ENCODE measurements at regions not wholly inside any gene's neighbourhood (a gene's known extent, or its start where the extent isn't known, plus 50 kb on each side); places are given as distances from the start of the nearest gene placed in this dataset.

DNA sequence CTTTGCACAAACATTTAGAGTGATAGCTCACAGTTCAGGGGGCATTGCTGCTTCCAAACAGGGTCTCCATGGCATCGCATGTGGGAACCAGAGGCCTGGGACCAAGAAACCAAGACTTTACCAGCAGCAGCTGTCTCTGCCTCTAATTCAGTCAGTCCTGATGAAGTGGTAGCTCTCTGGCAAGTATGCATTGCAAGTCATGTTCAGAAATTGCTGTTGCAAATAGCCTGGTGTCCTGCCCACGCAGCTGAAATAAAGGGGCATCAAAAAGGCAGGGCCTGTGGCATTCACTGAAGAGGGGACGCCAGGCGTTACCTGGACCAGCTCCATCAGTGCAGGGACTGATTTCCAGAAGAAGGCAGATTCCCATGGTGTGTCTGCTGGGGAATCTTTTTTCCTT, 121.3 kb downstream of the CD47 start:
- peaks cover 2% of the 10 kb centered on the region for H3K27me3 Mint-ChIP-seq
- H3K4me1 Mint-ChIP-seq (ENCODE audit: unreplicated experiment), result peaks cover 39% of the 10 kb centered on the region
- peaks cover 4% of the 10 kb centered on the region for H3K9me3 Mint-ChIP-seq
- H3K4me3 Mint-ChIP-seq, result no peak overlapping the region
- no peaks in the 10 kb centered on the region for H3K36me3 Mint-ChIP-seq
- DNase-seq (ENCODE audit: extremely low spot score, unreplicated experiment), result no peak
- no peak overlapping the region for H3K27ac Mint-ChIP-seq
- TF ChIP-seq, protein P1, sequence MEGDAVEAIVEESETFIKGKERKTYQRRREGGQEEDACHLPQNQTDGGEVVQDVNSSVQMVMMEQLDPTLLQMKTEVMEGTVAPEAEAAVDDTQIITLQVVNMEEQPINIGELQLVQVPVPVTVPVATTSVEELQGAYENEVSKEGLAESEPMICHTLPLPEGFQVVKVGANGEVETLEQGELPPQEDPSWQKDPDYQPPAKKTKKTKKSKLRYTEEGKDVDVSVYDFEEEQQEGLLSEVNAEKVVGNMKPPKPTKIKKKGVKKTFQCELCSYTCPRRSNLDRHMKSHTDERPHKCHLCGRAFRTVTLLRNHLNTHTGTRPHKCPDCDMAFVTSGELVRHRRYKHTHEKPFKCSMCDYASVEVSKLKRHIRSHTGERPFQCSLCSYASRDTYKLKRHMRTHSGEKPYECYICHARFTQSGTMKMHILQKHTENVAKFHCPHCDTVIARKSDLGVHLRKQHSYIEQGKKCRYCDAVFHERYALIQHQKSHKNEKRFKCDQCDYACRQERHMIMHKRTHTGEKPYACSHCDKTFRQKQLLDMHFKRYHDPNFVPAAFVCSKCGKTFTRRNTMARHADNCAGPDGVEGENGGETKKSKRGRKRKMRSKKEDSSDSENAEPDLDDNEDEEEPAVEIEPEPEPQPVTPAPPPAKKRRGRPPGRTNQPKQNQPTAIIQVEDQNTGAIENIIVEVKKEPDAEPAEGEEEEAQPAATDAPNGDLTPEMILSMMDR (conservative IDR thresholded peaks at IDR 0.05), result no peak

DNA sequence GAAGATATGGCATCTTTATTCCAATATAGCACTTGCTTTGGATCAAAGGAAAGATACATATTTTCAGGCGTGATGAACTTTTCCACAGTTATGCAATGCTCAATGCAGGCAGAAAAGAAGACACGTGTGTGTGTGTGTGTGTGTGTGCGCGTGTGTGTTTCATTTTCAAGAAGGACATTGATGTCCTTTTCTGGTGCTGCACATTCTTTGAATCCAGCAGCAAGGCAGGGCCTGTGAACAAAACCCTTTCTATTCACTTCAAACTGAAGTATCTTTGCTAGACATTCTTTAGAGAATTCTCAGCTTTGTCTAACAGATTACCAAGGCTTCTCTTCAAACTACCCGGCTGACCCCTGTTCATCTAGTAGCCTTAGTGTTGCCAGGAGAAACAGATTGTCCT, 124.6 kb downstream of the CD47 start:
- TF ChIP-seq, protein P1 (conservative IDR thresholded peaks at IDR 0.05), result no peak
- DNase-seq (ENCODE audit: extremely low spot score, unreplicated experiment), result no peak
- H3K9me3 Mint-ChIP-seq, result peaks cover 12% of the 10 kb centered on the region
- H3K36me3 Mint-ChIP-seq, result no peaks in the 10 kb centered on the region
- peaks cover 48% of the 10 kb centered on the region for H3K4me1 Mint-ChIP-seq (ENCODE audit: unreplicated experiment)
- H3K27me3 Mint-ChIP-seq, result no peaks in the 10 kb centered on the region
- peak overlapping the region; percentile 10 for H3K27ac Mint-ChIP-seq
- H3K4me3 Mint-ChIP-seq, result no peak overlapping the region

DNA sequence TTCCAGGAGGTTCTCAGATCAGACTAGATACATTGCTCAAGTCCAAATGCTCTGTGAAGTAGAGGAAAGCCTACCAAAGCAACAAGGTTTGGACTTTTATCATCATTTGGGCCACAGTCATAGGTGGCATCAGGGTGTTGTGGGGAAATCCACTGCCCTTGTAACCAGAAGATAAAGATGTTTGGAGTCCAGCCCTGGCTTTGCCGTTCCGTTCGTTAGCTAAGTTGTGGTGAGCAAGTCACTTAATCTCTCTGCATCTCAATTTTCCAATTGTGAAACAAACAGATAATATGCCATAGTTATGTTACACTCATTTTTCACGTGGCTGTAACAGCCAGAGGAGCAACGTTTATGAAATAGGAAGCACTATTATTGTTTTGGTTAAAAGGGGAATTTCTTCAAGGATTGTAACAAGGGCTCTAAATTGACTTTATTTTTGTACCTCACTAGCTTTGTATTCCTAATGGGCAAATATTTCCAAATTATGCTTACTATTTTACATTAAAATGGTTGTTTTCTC, 125.6 kb downstream of the CD47 start:
- no peak overlapping the region for H3K4me3 Mint-ChIP-seq
- TF ChIP-seq, protein P1 (conservative IDR thresholded peaks at IDR 0.05), result no peak
- H3K27me3 Mint-ChIP-seq, result no peaks in the 10 kb centered on the region
- no peaks in the 10 kb centered on the region for H3K36me3 Mint-ChIP-seq
- peaks cover 16% of the 10 kb centered on the region for H3K9me3 Mint-ChIP-seq
- H3K27ac Mint-ChIP-seq, result no peak overlapping the region
- H3K4me1 Mint-ChIP-seq (ENCODE audit: unreplicated experiment), result peaks cover 39% of the 10 kb centered on the region
- DNase-seq (ENCODE audit: extremely low spot score, unreplicated experiment), result no peak

DNA sequence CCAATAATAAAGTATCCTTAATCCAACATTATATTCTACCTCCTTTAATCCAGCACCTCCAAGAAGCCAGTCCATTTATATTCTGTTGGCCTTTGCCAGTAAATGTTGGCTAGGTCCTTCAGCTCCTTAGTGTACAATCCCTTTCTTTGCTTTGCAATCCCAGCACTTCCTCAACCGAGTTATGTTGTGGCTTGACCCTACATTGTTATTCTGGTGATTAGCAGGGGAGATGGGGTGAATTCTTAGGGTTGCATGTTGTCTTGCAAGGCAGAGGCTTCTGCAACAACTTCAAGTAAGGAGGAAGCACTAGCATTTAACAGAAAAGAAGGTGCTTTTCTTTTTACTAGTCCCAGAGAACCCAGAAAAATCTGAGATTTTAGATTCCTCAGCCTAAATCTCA, 127.2 kb downstream of the CD47 start:
- no peak overlapping the region for H3K27ac Mint-ChIP-seq
- no peaks in the 10 kb centered on the region for H3K27me3 Mint-ChIP-seq
- H3K4me1 Mint-ChIP-seq (ENCODE audit: unreplicated experiment), result peaks cover 40% of the 10 kb centered on the region

DNA sequence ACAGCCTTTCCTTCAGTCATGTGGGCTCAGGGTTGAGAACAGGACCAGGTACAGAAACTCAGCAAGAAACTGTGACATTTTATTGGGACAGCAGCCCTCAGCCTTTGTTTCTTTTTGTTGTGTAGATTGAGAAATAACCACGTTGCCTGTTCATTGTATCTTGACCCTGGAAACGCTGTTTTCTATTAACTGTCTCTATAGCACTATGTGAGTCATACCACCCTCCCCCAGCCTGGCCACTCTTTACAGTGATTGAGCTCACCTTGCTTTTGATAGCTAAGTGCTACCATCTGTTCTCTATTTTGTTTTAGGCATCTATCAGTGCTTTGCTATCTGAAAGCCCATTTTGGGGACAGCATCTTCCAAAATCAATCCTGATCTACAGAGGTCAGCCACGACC, 127.9 kb downstream of the CD47 start:
- no peak overlapping the region for H3K4me3 Mint-ChIP-seq
- H3K27me3 Mint-ChIP-seq, result no peaks in the 10 kb centered on the region
- no peak overlapping the region for H3K27ac Mint-ChIP-seq
- TF ChIP-seq, protein P1 (conservative IDR thresholded peaks at IDR 0.05), result no peak
- H3K4me1 Mint-ChIP-seq (ENCODE audit: unreplicated experiment), result peaks cover 40% of the 10 kb centered on the region
- peaks cover 16% of the 10 kb centered on the region for H3K9me3 Mint-ChIP-seq
- H3K36me3 Mint-ChIP-seq, result no peaks in the 10 kb centered on the region
- DNase-seq (ENCODE audit: extremely low spot score, unreplicated experiment), result no peak

More for the DNA sequence above, 127.2 kb downstream of the CD47 start:
- DNase-seq (ENCODE audit: extremely low spot score, unreplicated experiment), result no peak
- Mint-ChIP-seq H3K36me3 (no peaks in the 10 kb centered on the region), H3K9me3 (peaks cover 16% of the 10 kb centered on the region), H3K4me3 (no peak overlapping the region)
- TF ChIP-seq, protein P1 (conservative IDR thresholded peaks at IDR 0.05), result no peak

DNA sequence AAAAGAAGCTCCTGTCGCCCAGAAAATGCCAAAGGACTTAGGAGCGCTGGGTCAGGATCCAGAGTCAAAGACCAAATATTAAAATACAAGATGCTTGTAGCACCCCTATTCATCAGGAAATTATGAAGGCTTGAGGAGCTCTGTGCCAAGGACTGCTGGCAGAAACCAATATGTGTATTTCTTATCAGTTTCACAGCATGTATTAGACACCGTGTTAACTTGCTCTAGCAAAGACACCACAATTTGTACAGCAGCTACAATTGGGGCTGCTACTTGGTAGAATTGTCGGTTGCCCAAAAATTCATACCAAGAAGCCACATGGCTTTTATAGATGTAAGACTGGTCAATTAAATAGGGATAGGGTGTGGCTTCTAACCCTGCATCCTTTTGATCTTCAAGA, 128.8 kb downstream of the CD47 start:
- Mint-ChIP-seq H3K4me3 (no peak overlapping the region), H3K9me3 (peaks cover 16% of the 10 kb centered on the region), H3K4me1 (ENCODE audit: unreplicated experiment) (peaks cover 48% of the 10 kb centered on the region), H3K27me3 (no peaks in the 10 kb centered on the region), H3K27ac (no peak overlapping the region), H3K36me3 (no peaks in the 10 kb centered on the region)
- TF ChIP-seq, protein P1 (conservative IDR thresholded peaks at IDR 0.05), result no peak
- DNase-seq (ENCODE audit: extremely low spot score, unreplicated experiment), result no peak
